ENCODE measurements at regions not wholly inside any gene's neighbourhood (a gene's known extent, or its start where the extent isn't known, plus 50 kb on each side); places are given as distances from the start of the nearest gene placed in this dataset.

GRCh38 chr18:1846640-1847039 lies 724.7 kb downstream of the METTL4 start:
- no peaks in the 10 kb centered on the region for H3K79me2 ChIP-seq (ENCODE audit: insufficient read depth, low read length)
- no peaks in the 10 kb centered on the region for H3K9me3 ChIP-seq (ENCODE audit: control insufficient read depth in 1 of 2, insufficient read depth in 1 of 2, low read depth in 1 of 2, low read length in 2 of 2)
- no TSS peak for BruUV-seq (replicated peaks)
- H3K9me2 ChIP-seq (ENCODE audit: insufficient read depth), result no peaks in the 10 kb centered on the region
- no peak overlapping the region for H3K9ac ChIP-seq (ENCODE audit: low read length)
- intact Hi-C loops (cut with micrococcal nuclease), result no loop called here
- ChIA-PET CTCF (no interaction called here), RAD21 (ENCODE audit: low non-redundant PET in 1 of 2, low total read pairs in 2 of 2, uncharacterized antibody in 2 of 2, unreplicated experiment in 2 of 2) (no interaction called here), POLR2A (no interaction called here)
- no peak overlapping the region for H2AFZ ChIP-seq (ENCODE audit: low read depth, low read length, poor library complexity, severe bottlenecking)
- ATAC-seq (no peak), DNase-seq (ENCODE audit: low read depth, low spot score) (no peak)
- H3K27me3 ChIP-seq (ENCODE audit: insufficient read depth, low read length), result no peaks in the 10 kb centered on the region
- H3K4me2 ChIP-seq (ENCODE audit: low read length), result no peak overlapping the region
- TF ChIP-seq ELF1 (IDR thresholded peaks at IDR 0.05; ENCODE audit: borderline replicate concordance, low read depth), result no peak
- no peak for TF ChIP-seq SP1 (IDR thresholded peaks at IDR 0.05; ENCODE audit: low read depth)
- TF ChIP-seq, protein P1, sequence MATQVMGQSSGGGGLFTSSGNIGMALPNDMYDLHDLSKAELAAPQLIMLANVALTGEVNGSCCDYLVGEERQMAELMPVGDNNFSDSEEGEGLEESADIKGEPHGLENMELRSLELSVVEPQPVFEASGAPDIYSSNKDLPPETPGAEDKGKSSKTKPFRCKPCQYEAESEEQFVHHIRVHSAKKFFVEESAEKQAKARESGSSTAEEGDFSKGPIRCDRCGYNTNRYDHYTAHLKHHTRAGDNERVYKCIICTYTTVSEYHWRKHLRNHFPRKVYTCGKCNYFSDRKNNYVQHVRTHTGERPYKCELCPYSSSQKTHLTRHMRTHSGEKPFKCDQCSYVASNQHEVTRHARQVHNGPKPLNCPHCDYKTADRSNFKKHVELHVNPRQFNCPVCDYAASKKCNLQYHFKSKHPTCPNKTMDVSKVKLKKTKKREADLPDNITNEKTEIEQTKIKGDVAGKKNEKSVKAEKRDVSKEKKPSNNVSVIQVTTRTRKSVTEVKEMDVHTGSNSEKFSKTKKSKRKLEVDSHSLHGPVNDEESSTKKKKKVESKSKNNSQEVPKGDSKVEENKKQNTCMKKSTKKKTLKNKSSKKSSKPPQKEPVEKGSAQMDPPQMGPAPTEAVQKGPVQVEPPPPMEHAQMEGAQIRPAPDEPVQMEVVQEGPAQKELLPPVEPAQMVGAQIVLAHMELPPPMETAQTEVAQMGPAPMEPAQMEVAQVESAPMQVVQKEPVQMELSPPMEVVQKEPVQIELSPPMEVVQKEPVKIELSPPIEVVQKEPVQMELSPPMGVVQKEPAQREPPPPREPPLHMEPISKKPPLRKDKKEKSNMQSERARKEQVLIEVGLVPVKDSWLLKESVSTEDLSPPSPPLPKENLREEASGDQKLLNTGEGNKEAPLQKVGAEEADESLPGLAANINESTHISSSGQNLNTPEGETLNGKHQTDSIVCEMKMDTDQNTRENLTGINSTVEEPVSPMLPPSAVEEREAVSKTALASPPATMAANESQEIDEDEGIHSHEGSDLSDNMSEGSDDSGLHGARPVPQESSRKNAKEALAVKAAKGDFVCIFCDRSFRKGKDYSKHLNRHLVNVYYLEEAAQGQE (IDR thresholded peaks at IDR 0.05; ENCODE audit: low read depth), result no peak
- TF ChIP-seq CEBPB (IDR thresholded peaks at IDR 0.05; ENCODE audit: low read depth), result no peak
- TF ChIP-seq POLR2AphosphoS5 (IDR thresholded peaks at IDR 0.05; ENCODE audit: low read depth, low read length), result no peak
- no peak for TF ChIP-seq SIN3A (IDR thresholded peaks at IDR 0.05; ENCODE audit: low read depth)
- no peak for TF ChIP-seq CBX3 (IDR thresholded peaks at IDR 0.05; ENCODE audit: low read depth)
- TF ChIP-seq, protein P2, sequence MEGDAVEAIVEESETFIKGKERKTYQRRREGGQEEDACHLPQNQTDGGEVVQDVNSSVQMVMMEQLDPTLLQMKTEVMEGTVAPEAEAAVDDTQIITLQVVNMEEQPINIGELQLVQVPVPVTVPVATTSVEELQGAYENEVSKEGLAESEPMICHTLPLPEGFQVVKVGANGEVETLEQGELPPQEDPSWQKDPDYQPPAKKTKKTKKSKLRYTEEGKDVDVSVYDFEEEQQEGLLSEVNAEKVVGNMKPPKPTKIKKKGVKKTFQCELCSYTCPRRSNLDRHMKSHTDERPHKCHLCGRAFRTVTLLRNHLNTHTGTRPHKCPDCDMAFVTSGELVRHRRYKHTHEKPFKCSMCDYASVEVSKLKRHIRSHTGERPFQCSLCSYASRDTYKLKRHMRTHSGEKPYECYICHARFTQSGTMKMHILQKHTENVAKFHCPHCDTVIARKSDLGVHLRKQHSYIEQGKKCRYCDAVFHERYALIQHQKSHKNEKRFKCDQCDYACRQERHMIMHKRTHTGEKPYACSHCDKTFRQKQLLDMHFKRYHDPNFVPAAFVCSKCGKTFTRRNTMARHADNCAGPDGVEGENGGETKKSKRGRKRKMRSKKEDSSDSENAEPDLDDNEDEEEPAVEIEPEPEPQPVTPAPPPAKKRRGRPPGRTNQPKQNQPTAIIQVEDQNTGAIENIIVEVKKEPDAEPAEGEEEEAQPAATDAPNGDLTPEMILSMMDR (IDR thresholded peaks at IDR 0.05 in 2 of 3, conservative IDR thresholded peaks at IDR 0.05 in 1 of 3; ENCODE audit: borderline replicate concordance in 1 of 3, insufficient read depth in 1 of 3, low read depth in 2 of 3, low read length in 2 of 3), result no peak
- TF ChIP-seq ATF3 (IDR thresholded peaks at IDR 0.05), result no peak
- TF ChIP-seq TCF7L2 (IDR thresholded peaks at IDR 0.05; ENCODE audit: borderline replicate concordance, extremely low read depth, insufficient read depth, insufficient read length), result no peak
- TF ChIP-seq EZH2phosphoT487 (IDR thresholded peaks at IDR 0.05; ENCODE audit: borderline replicate concordance), result no peak
- no peak for TF ChIP-seq EGR1 (IDR thresholded peaks at IDR 0.05; ENCODE audit: low read depth)
- no peak for TF ChIP-seq ZNF274 (IDR thresholded peaks at IDR 0.05; ENCODE audit: low read depth, low read length)
- no peak overlapping the region for H3K4me3 ChIP-seq (replicated peaks in 1 of 2; ENCODE audit: low read depth in 1 of 2, low read length in 2 of 2)
- no peaks in the 10 kb centered on the region for H3K36me3 ChIP-seq (ENCODE audit: control insufficient read depth in 1 of 2, insufficient read depth in 2 of 2, low read length in 2 of 2)
- H3K4me1 ChIP-seq (ENCODE audit: control insufficient read depth in 1 of 2, insufficient read depth in 2 of 2, low read length in 2 of 2), result no peaks in the 10 kb centered on the region
- H3K27ac ChIP-seq (ENCODE audit: low read depth, low read length), result no peak overlapping the region
- H4K20me1 ChIP-seq (ENCODE audit: insufficient read depth), result no peaks in the 10 kb centered on the region
